ENCODE measurements at regions not wholly inside any gene's neighbourhood (a gene's known extent, or its start where the extent isn't known, plus 50 kb on each side); places are given as distances from the start of the nearest gene placed in this dataset.
"Not testable (repeated sequence)": the region's sequence is repeated elsewhere in the genome, so short reads cannot be mapped to it uniquely, and the experiment has no call there.

DNA sequence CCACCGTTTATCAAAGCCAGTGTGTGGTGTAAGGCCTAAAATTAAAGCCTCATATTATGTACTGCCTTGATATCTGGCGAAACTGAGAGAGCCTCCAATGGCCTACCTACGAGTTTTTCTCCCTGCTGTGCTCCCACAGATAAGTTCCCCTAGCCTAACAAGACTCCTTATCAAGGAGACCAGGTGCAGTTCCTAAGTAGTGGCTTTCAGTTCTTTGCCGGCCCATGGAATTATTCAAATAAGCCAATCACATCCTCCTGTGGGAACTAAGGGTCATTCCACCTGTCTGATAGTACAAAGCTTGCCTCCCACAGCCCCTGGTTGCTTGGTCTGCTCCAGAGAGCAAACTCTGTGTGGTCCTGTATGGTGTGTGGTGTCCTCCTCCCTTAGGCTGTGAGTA lies 99.8 kb upstream of the TEX13C start:
- no peaks in the 10 kb centered on the region for H3K9me3 ChIP-seq (ENCODE audit: control insufficient read depth in 2 of 2, low read length in 2 of 2)
- no peak overlapping the region for H3K27ac ChIP-seq (ENCODE audit: low read depth in 2 of 2, low read length in 2 of 2)
- no peaks in the 10 kb centered on the region for H3K27me3 ChIP-seq (ENCODE audit: control insufficient read depth in 2 of 2, insufficient read depth in 2 of 2, low read length in 2 of 2)
- no peaks in the 10 kb centered on the region for H3K36me3 ChIP-seq (ENCODE audit: control insufficient read depth in 2 of 2, insufficient read depth in 2 of 2, low read length in 2 of 2)
- H3K4me1 ChIP-seq (ENCODE audit: control insufficient read depth in 2 of 2, insufficient read depth in 2 of 2, low read length in 2 of 2), result no peaks in the 10 kb centered on the region
- H3K9ac ChIP-seq (ENCODE audit: low read depth in 1 of 2, low read length in 2 of 2), result no peak overlapping the region
- no peak overlapping the region for H3K4me3 ChIP-seq (ENCODE audit: low read length in 2 of 2)

GRCh38 chrX:125236955-125237354 lies 82.7 kb upstream of the TEX13C start:
- H3K9me3 ChIP-seq (ENCODE audit: control insufficient read depth in 2 of 2, low read length in 2 of 2), result no peaks in the 10 kb centered on the region
- no peaks in the 10 kb centered on the region for H3K36me3 ChIP-seq (ENCODE audit: control insufficient read depth in 2 of 2, insufficient read depth in 2 of 2, low read length in 2 of 2)
- H3K4me3 ChIP-seq (ENCODE audit: low read length in 2 of 2), result no peak overlapping the region
- no peak overlapping the region for H3K27ac ChIP-seq (ENCODE audit: low read depth in 2 of 2, low read length in 2 of 2)
- no peak overlapping the region for H3K9ac ChIP-seq (ENCODE audit: low read depth in 1 of 2, low read length in 2 of 2)
- H3K4me1 ChIP-seq (ENCODE audit: control insufficient read depth in 2 of 2, insufficient read depth in 2 of 2, low read length in 2 of 2), result no peaks in the 10 kb centered on the region
- H3K27me3 ChIP-seq (ENCODE audit: control insufficient read depth in 2 of 2, insufficient read depth in 2 of 2, low read length in 2 of 2), result no peaks in the 10 kb centered on the region

GRCh38 chrX:125248931-125249330 lies 70.7 kb upstream of the TEX13C start:
- Histone ChIP-seq H3K36me3 (ENCODE audit: control insufficient read depth in 2 of 2, insufficient read depth in 2 of 2, low read length in 2 of 2) (no peaks in the 10 kb centered on the region), H3K4me3 (ENCODE audit: low read length in 2 of 2) (no peak overlapping the region), H3K27me3 (ENCODE audit: control insufficient read depth in 2 of 2, insufficient read depth in 2 of 2, low read length in 2 of 2) (no peaks in the 10 kb centered on the region), H3K9ac (ENCODE audit: low read depth in 1 of 2, low read length in 2 of 2) (no peak overlapping the region), H3K9me3 (ENCODE audit: control insufficient read depth in 2 of 2, low read length in 2 of 2) (no peaks in the 10 kb centered on the region), H3K4me1 (ENCODE audit: control insufficient read depth in 2 of 2, insufficient read depth in 2 of 2, low read length in 2 of 2) (no peaks in the 10 kb centered on the region), H3K27ac (ENCODE audit: low read depth in 2 of 2, low read length in 2 of 2) (no peak overlapping the region)

DNA sequence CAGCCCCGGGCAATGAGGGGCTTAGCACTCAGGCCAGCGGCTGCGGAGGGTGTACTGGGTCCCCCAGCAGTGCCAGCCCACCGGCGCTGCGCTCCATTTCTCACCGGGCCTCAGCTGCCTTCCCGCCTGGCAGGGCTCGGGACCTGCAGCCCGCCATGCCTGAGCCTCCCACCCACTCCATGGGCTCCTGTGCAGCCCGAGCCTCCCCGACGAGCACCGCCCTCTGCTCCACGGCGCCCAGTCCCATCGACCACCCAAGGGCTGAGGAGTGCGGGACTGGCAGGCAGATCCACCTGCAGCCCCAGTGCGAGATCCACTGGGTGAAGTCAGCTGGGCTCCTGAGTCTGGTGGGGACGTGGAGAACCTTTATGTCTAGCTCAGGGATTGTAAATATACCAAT lies 63.9 kb upstream of the TEX13C start:
- not testable (repeated sequence) for H3K9me3 ChIP-seq (ENCODE audit: control insufficient read depth in 2 of 2, low read length in 2 of 2); H3K9ac ChIP-seq (ENCODE audit: low read depth in 1 of 2, low read length in 2 of 2); H3K4me1 ChIP-seq (ENCODE audit: control insufficient read depth in 2 of 2, insufficient read depth in 2 of 2, low read length in 2 of 2); H3K4me3 ChIP-seq (ENCODE audit: low read length in 2 of 2); H3K36me3 ChIP-seq (ENCODE audit: control insufficient read depth in 2 of 2, insufficient read depth in 2 of 2, low read length in 2 of 2); H3K27ac ChIP-seq (ENCODE audit: low read depth in 2 of 2, low read length in 2 of 2); H3K27me3 ChIP-seq (ENCODE audit: control insufficient read depth in 2 of 2, insufficient read depth in 2 of 2, low read length in 2 of 2)

- Histone ChIP-seq H3K36me3 (ENCODE audit: control insufficient read depth in 2 of 2, insufficient read depth in 2 of 2, low read length in 2 of 2) (no peaks in the 10 kb centered on the region), H3K4me3 (ENCODE audit: low read length in 2 of 2) (no peak overlapping the region), H3K27me3 (ENCODE audit: control insufficient read depth in 2 of 2, insufficient read depth in 2 of 2, low read length in 2 of 2) (no peaks in the 10 kb centered on the region), H3K27ac (ENCODE audit: low read depth in 2 of 2, low read length in 2 of 2) (no peak overlapping the region), H3K4me1 (ENCODE audit: control insufficient read depth in 2 of 2, insufficient read depth in 2 of 2, low read length in 2 of 2) (no peaks in the 10 kb centered on the region), H3K9ac (ENCODE audit: low read depth in 1 of 2, low read length in 2 of 2) (no peak overlapping the region), H3K9me3 (ENCODE audit: control insufficient read depth in 2 of 2, low read length in 2 of 2) (no peaks in the 10 kb centered on the region)
Measured at GRCh38 chrX:125262836-125263235, 56.8 kb upstream of the TEX13C start.

DNA sequence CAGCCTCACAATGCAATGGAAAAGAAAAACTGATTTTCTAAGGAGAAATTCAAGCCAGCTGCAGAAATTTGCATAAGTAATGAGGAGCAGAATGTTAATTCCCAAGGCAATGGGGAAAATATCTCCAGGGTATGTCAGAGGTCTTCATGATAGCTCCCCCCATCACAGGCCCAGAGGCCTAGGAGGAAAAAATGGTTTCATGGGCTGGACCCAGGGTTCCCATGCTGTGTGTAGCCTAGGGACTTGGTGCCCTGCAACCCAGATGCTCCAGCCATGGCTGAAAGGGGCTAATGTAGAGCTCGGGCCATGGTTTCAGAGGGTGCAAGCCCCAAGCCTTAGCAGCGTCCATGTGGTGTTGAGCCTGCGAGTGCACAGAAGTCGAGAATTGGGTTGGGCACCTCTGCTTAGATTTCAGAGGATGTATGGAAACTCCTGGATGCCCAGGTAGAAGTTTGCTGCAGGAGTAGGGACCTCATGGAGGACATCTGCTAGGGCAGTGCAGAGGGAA lies 53.5 kb upstream of the TEX13C start:
- H3K9ac ChIP-seq (ENCODE audit: low read depth in 1 of 2, low read length in 2 of 2), result no peak overlapping the region
- H3K27me3 ChIP-seq (ENCODE audit: control insufficient read depth in 2 of 2, insufficient read depth in 2 of 2, low read length in 2 of 2), result no peaks in the 10 kb centered on the region
- H3K9me3 ChIP-seq (ENCODE audit: control insufficient read depth in 2 of 2, low read length in 2 of 2), result no peaks in the 10 kb centered on the region

More for the DNA sequence above, 53.5 kb upstream of the TEX13C start:
- H3K27ac ChIP-seq (ENCODE audit: low read depth in 2 of 2, low read length in 2 of 2), result no peak overlapping the region
- H3K36me3 ChIP-seq (ENCODE audit: control insufficient read depth in 2 of 2, insufficient read depth in 2 of 2, low read length in 2 of 2), result no peaks in the 10 kb centered on the region
- no peaks in the 10 kb centered on the region for H3K4me1 ChIP-seq (ENCODE audit: control insufficient read depth in 2 of 2, insufficient read depth in 2 of 2, low read length in 2 of 2)
- H3K4me3 ChIP-seq (ENCODE audit: low read length in 2 of 2), result no peak overlapping the region
